ENCODE measurements at regions not wholly inside any gene's neighbourhood (a gene's known extent, or its start where the extent isn't known, plus 50 kb on each side); places are given as distances from the start of the nearest gene placed in this dataset.
"Not testable (repeated sequence)": the region's sequence is repeated elsewhere in the genome, so short reads cannot be mapped to it uniquely, and the experiment has no call there.

GRCh38 chr16:88161191-88161590 is 210.0 kb downstream of the BANP start:
- peaks cover 12% of the 10 kb centered on the region; the same call in 1 of the 2 replicates for H3K23me2 ChIP-seq (ENCODE audit: low read depth, low read length)
- H3K4me2 ChIP-seq (ENCODE audit: insufficient read depth in 1 of 2, low read depth in 2 of 2, low read length in 2 of 2); H3K27me3 ChIP-seq (replicated peaks in 1 of 4; ENCODE audit: control insufficient read depth in 3 of 4, extremely low read depth in 1 of 4, insufficient read depth in 3 of 4, low read length in 3 of 4); H2BK5ac ChIP-seq (ENCODE audit: low read depth, low read length); H3K79me1 ChIP-seq (ENCODE audit: low read depth, low read length); H4K20me1 ChIP-seq (replicated peaks in 1 of 2; ENCODE audit: control insufficient read depth in 1 of 2, insufficient read depth in 2 of 2, low read length in 2 of 2); H4K5ac ChIP-seq (ENCODE audit: insufficient read length, low read depth, low read length); H3K23ac ChIP-seq (ENCODE audit: insufficient read length); H3K56ac ChIP-seq (replicated peaks; ENCODE audit: insufficient read length, low read depth, low read length); H3K4me3 ChIP-seq (ENCODE audit: extremely low read depth in 1 of 4, insufficient read depth in 2 of 4, low read depth in 3 of 4, low read length in 4 of 4); H3K36me3 ChIP-seq (ENCODE audit: control insufficient read depth in 2 of 4, insufficient read depth in 4 of 4, low read length in 3 of 4); CTCF ChIA-PET (ENCODE audit: partially characterized antibody); H4K8ac ChIP-seq (ENCODE audit: extremely low read depth, insufficient read depth, low read length); H2AK5ac ChIP-seq (ENCODE audit: low read depth, low read length); H3K9me3 ChIP-seq (ENCODE audit: insufficient read depth in 2 of 2, low read depth in 1 of 2, low read length in 1 of 2); H4K91ac ChIP-seq (replicated peaks; ENCODE audit: insufficient read length, low read length); H2BK15ac ChIP-seq (ENCODE audit: low read length); H3K9ac ChIP-seq (replicated peaks in 1 of 4; ENCODE audit: extremely low read depth in 1 of 4, low read depth in 3 of 4, low read length in 3 of 4); H3K14ac ChIP-seq (ENCODE audit: insufficient read length); H3K79me2 ChIP-seq (ENCODE audit: control insufficient read depth in 1 of 2, insufficient read depth in 2 of 2, low read length in 2 of 2); H2BK20ac ChIP-seq (ENCODE audit: low read length); H2BK120ac ChIP-seq (replicated peaks; ENCODE audit: low read depth, low read length); H2BK12ac ChIP-seq (ENCODE audit: low read depth, low read length); H3K27ac ChIP-seq (ENCODE audit: low read depth, low read length); H3K4me1 ChIP-seq (replicated peaks in 1 of 4; ENCODE audit: control insufficient read depth in 3 of 4, insufficient read depth in 4 of 4, low read length in 3 of 4); H3K4ac ChIP-seq (replicated peaks; ENCODE audit: insufficient read length, low read depth, low read length); H3K18ac ChIP-seq (ENCODE audit: extremely low read depth, low read length); H2AFZ ChIP-seq (ENCODE audit: low read length): not testable (repeated sequence)
- POLR2A ChIA-PET (ENCODE audit: partially characterized antibody), result interaction anchor here (0.7 kb wide), 1 partner anchor 276 kb away, joined by 3 read pairs; no protein-coding TSS in a partner anchor
- FAIRE-seq, result peak; percentile 19
- WGBS, 2 experiments (ENCODE audit: extremely low coverage in 1 of 2, insufficient coverage in 1 of 2, insufficient read length in 1 of 2, insufficient replicate concordance in 2 of 2, low coverage in 1 of 2, low lambda C conversion rate in 2 of 2, missing lambda C conversion rate in 1 of 2), result 93% methylated on average over 12 of the region's 13 CpGs; no CpG with 5 or more reads in 1 of the 2 experiments
- peak in 1 of 2 experiments; percentile 19 for DNase-seq (ENCODE audit: low read depth in 1 of 2, low spot score in 2 of 2)

GRCh38 chr16:88161623-88162275 is 210.5 kb downstream of the BANP start:
- H3K56ac ChIP-seq (replicated peaks; ENCODE audit: insufficient read length, low read depth, low read length); H4K20me1 ChIP-seq (replicated peaks in 1 of 2; ENCODE audit: control insufficient read depth in 1 of 2, insufficient read depth in 2 of 2, low read length in 2 of 2); H3K79me2 ChIP-seq (ENCODE audit: control insufficient read depth in 1 of 2, insufficient read depth in 2 of 2, low read length in 2 of 2); H3K79me1 ChIP-seq (ENCODE audit: low read depth, low read length); H3K27ac ChIP-seq (ENCODE audit: low read depth, low read length); H3K14ac ChIP-seq (ENCODE audit: insufficient read length); DNase-seq (ENCODE audit: low read depth in 1 of 2, low spot score in 2 of 2); H3K4me2 ChIP-seq (ENCODE audit: insufficient read depth in 1 of 2, low read depth in 2 of 2, low read length in 2 of 2); H3K23ac ChIP-seq (ENCODE audit: insufficient read length); H4K8ac ChIP-seq (ENCODE audit: extremely low read depth, insufficient read depth, low read length); H4K5ac ChIP-seq (ENCODE audit: insufficient read length, low read depth, low read length); H3K27me3 ChIP-seq (replicated peaks in 1 of 4; ENCODE audit: control insufficient read depth in 3 of 4, extremely low read depth in 1 of 4, insufficient read depth in 3 of 4, low read length in 3 of 4); H2BK20ac ChIP-seq (ENCODE audit: low read length); H3K9me3 ChIP-seq (ENCODE audit: insufficient read depth in 2 of 2, low read depth in 1 of 2, low read length in 1 of 2); H4K91ac ChIP-seq (replicated peaks; ENCODE audit: insufficient read length, low read length); H3K9ac ChIP-seq (replicated peaks in 1 of 4; ENCODE audit: extremely low read depth in 1 of 4, low read depth in 3 of 4, low read length in 3 of 4); H3K4me1 ChIP-seq (replicated peaks in 1 of 4; ENCODE audit: control insufficient read depth in 3 of 4, insufficient read depth in 4 of 4, low read length in 3 of 4); H3K36me3 ChIP-seq (ENCODE audit: control insufficient read depth in 2 of 4, insufficient read depth in 4 of 4, low read length in 3 of 4); H2BK15ac ChIP-seq (ENCODE audit: low read length); H2AFZ ChIP-seq (ENCODE audit: low read length); POLR2A ChIA-PET (ENCODE audit: partially characterized antibody); H3K4me3 ChIP-seq (ENCODE audit: extremely low read depth in 1 of 4, insufficient read depth in 2 of 4, low read depth in 3 of 4, low read length in 4 of 4); CTCF ChIA-PET (ENCODE audit: partially characterized antibody); H2AK5ac ChIP-seq (ENCODE audit: low read depth, low read length); H3K4ac ChIP-seq (replicated peaks; ENCODE audit: insufficient read length, low read depth, low read length); H2BK120ac ChIP-seq (replicated peaks; ENCODE audit: low read depth, low read length); H2BK12ac ChIP-seq (ENCODE audit: low read depth, low read length); H3K18ac ChIP-seq (ENCODE audit: extremely low read depth, low read length); H2BK5ac ChIP-seq (ENCODE audit: low read depth, low read length): not testable (repeated sequence)
- peak; percentile 65 for FAIRE-seq
- H3K23me2 ChIP-seq (ENCODE audit: low read depth, low read length), result peaks cover 12% of the 10 kb centered on the region; the same call in 1 of the 2 replicates
- WGBS, 2 experiments (ENCODE audit: extremely low coverage in 1 of 2, insufficient coverage in 1 of 2, insufficient read length in 1 of 2, insufficient replicate concordance in 2 of 2, low coverage in 1 of 2, low lambda C conversion rate in 2 of 2, missing lambda C conversion rate in 1 of 2), result 95% methylated on average over 10 of the region's 10 CpGs; no CpG with 5 or more reads in 1 of the 2 experiments

All from H1 (cell line).